NT2/D1 (cell line): ENCODE measurements at regions not wholly inside any gene's neighbourhood (a gene's known extent, or its start where the extent isn't known, plus 50 kb on each side); places are given as distances from the start of the nearest gene placed in this dataset.

Experiments used
- SUZ12 ChIP-seq: IDR thresholded peaks from 2 replicates; pipeline ENCODE4 v1.6.1; 2011; ENCODE audit not compliant: insufficient read length, insufficient read depth; ENCODE audit errors: extremely low read depth
- YY1 ChIP-seq: IDR thresholded peaks from 2 replicates; pipeline ENCODE4 v1.6.1; 2011; ENCODE audit not compliant: insufficient read length, insufficient read depth
- ZNF274 ChIP-seq: IDR thresholded peaks from 2 replicates; pipeline ENCODE4 v1.6.1; 2011; ENCODE audit warnings: mild to moderate bottlenecking, low read depth, low read length

- TF ChIP-seq ZNF274 (no peak), SUZ12 (no peak), YY1 (no peak)
Measured at GRCh38 chr6:156689656-156690055, 87.5 kb upstream of the ARID1B start.
